HG03135 (cell line): ENCODE measurements at regions not wholly inside any gene's neighbourhood (a gene's known extent, or its start where the extent isn't known, plus 50 kb on each side); places are given as distances from the start of the nearest gene placed in this dataset.

Source experiments
- ATAC-seq: cut with Tn5 transposase; IDR thresholded peaks from one replicate; pipeline ENCODE4 v1.9.1; 2021; ENCODE audit warnings: mild to moderate bottlenecking, moderate library complexity; ENCODE audit not compliant: unreplicated experiment

- ATAC-seq: no peak
These were observed 318.3 kb downstream of the NDFIP2 start for GRCh38 chr13:79799059-79799867.

GRCh38 chr13:79796136-79796535 lies 315.2 kb downstream of the NDFIP2 start:
- ATAC-seq: no peak

GRCh38 chr13:79794931-79795330 lies 314.0 kb downstream of the NDFIP2 start:
- no peak for ATAC-seq

GRCh38 chr13:79792716-79793115 lies 311.8 kb downstream of the NDFIP2 start:
- ATAC-seq: no peak

- ATAC-seq: no peak
These were observed 310.6 kb downstream of the NDFIP2 start for GRCh38 chr13:79791471-79792042.

- no peak for ATAC-seq
These were observed 305.2 kb downstream of the NDFIP2 start for GRCh38 chr13:79786176-79786575.

- ATAC-seq: no peak
These were observed 301.7 kb downstream of the NDFIP2 start for GRCh38 chr13:79782541-79783205.

- no peak for ATAC-seq
These were observed 301.0 kb downstream of the NDFIP2 start for GRCh38 chr13:79781829-79782540.

- ATAC-seq: no peak
These were observed 299.3 kb downstream of the NDFIP2 start for GRCh38 chr13:79780240-79780639.

- ATAC-seq: no peak
These were observed 298.8 kb downstream of the NDFIP2 start for GRCh38 chr13:79779761-79780160.

GRCh38 chr13:79778741-79779460 lies 297.9 kb downstream of the NDFIP2 start:
- ATAC-seq: no peak

GRCh38 chr13:79777504-79777903 lies 296.5 kb downstream of the NDFIP2 start:
- ATAC-seq: no peak

GRCh38 chr13:79776531-79777295 lies 295.8 kb downstream of the NDFIP2 start:
- ATAC-seq: no peak

GRCh38 chr13:79775830-79776229 lies 294.9 kb downstream of the NDFIP2 start:
- no peak for ATAC-seq

GRCh38 chr13:79772811-79773210 lies 291.9 kb downstream of the NDFIP2 start:
- no peak for ATAC-seq

GRCh38 chr13:79771493-79771892 lies 290.5 kb downstream of the NDFIP2 start:
- no peak for ATAC-seq

- ATAC-seq: no peak
These were observed 289.1 kb downstream of the NDFIP2 start for GRCh38 chr13:79770056-79770455.

GRCh38 chr13:79767126-79767525 lies 286.2 kb downstream of the NDFIP2 start:
- no peak for ATAC-seq

- no peak for ATAC-seq
These were observed 284.4 kb downstream of the NDFIP2 start for GRCh38 chr13:79765331-79765730.

GRCh38 chr13:79749984-79750551 lies 269.1 kb downstream of the NDFIP2 start:
- ATAC-seq: no peak
